ENCODE measurements at regions not wholly inside any gene's neighbourhood (a gene's known extent, or its start where the extent isn't known, plus 50 kb on each side); places are given as distances from the start of the nearest gene placed in this dataset.
A peak's percentile ranks its signal among the peaks of the same experiment; 100 is the strongest.
"Not testable (repeated sequence)": the region's sequence is repeated elsewhere in the genome, so short reads cannot be mapped to it uniquely, and the experiment has no call there.

- no peak for DNase-seq
Observed at GRCh38 chr11:87861030-87861429, 314.2 kb downstream of the RAB38 start.

GRCh38 chr11:87859636-87860035, 315.6 kb downstream of the RAB38 start:
- no peak for DNase-seq

- DNase-seq = no peak
Observed at GRCh38 chr11:87851827-87852226, 323.4 kb downstream of the RAB38 start.

GRCh38 chr11:87851234-87851633, 324.0 kb downstream of the RAB38 start:
- DNase-seq = no peak

- DNase-seq = no peak
Observed at GRCh38 chr11:87849216-87849615, 326.0 kb downstream of the RAB38 start.

GRCh38 chr11:87840786-87841185, 334.5 kb downstream of the RAB38 start:
- no peak for DNase-seq

- DNase-seq = no peak
Observed at GRCh38 chr11:87832211-87832610, 343.0 kb downstream of the RAB38 start.

- DNase-seq = peak; percentile 61
Observed at GRCh38 chr11:87820011-87820410, 355.2 kb downstream of the RAB38 start.

- DNase-seq = no peak
Observed at GRCh38 chr11:87819151-87819550, 356.1 kb downstream of the RAB38 start.

GRCh38 chr11:87812571-87813365, 362.5 kb downstream of the RAB38 start:
- DNase-seq = no peak

GRCh38 chr11:87810486-87810885, 364.8 kb downstream of the RAB38 start:
- no peak for DNase-seq

GRCh38 chr11:87809256-87809655, 366.0 kb downstream of the RAB38 start:
- DNase-seq = no peak

- DNase-seq = no peak
Observed at GRCh38 chr11:87804176-87804575, 371.1 kb downstream of the RAB38 start.

GRCh38 chr11:87803748-87804147, 371.5 kb downstream of the RAB38 start:
- DNase-seq = no peak

- not testable (repeated sequence) for DNase-seq
Observed at GRCh38 chr11:87784862-87785261, 390.4 kb downstream of the RAB38 start.

GRCh38 chr11:87780068-87780413, 395.2 kb downstream of the RAB38 start:
- DNase-seq = no peak

GRCh38 chr11:87779276-87780067, 395.8 kb downstream of the RAB38 start:
- no peak for DNase-seq

GRCh38 chr11:87778357-87778756, 396.9 kb downstream of the RAB38 start:
- no peak for DNase-seq

GRCh38 chr11:87775036-87775435, 400.2 kb downstream of the RAB38 start:
- DNase-seq = no peak

GRCh38 chr11:87769661-87770060, 405.6 kb downstream of the RAB38 start:
- DNase-seq = no peak

GRCh38 chr11:87767615-87768014, 407.6 kb downstream of the RAB38 start:
- no peak for DNase-seq

- not testable (repeated sequence) for DNase-seq
Observed at GRCh38 chr11:87764075-87764474, 411.2 kb downstream of the RAB38 start.

GRCh38 chr11:87754685-87755084, 420.6 kb downstream of the RAB38 start:
- no peak for DNase-seq

GRCh38 chr11:87753143-87753542, 422.1 kb downstream of the RAB38 start:
- DNase-seq = no peak
